Stimulated activated CD8-positive, alpha-beta memory T cell treated with anti-CD3 and anti-CD28 coated beads, Interleukin-2, amount 100 ng/mL, for 48 hours (primary cell): ENCODE measurements at regions not wholly inside any gene's neighbourhood (a gene's known extent, or its start where the extent isn't known, plus 50 kb on each side); places are given as distances from the start of the nearest gene placed in this dataset.
"Not testable (repeated sequence)": the region's sequence is repeated elsewhere in the genome, so short reads cannot be mapped to it uniquely, and the experiment has no call there.

Experiments
- DNase-seq, 2 donors: peaks; one replicate each; pipeline ENCODE4 v3.0.0-alpha.2; 2020; ENCODE audit warnings: low read depth in 2 of 2

GRCh38 chr17:83203472-83204221 lies 124.2 kb downstream of the METRNL start:
- DNase-seq: no peak

- DNase-seq: no peak
Observed at GRCh38 chr17:83204230-83204725, 124.9 kb downstream of the METRNL start.

- DNase-seq: not testable (repeated sequence)
Observed at GRCh38 chr17:83204736-83205386, 125.5 kb downstream of the METRNL start.

GRCh38 chr17:83205387-83206035 lies 126.1 kb downstream of the METRNL start:
- DNase-seq: peak in 1 of 2 donors; percentile 66

GRCh38 chr17:83206036-83206394 lies 126.6 kb downstream of the METRNL start:
- not testable (repeated sequence) for DNase-seq

GRCh38 chr17:83206819-83207588 lies 127.6 kb downstream of the METRNL start:
- not testable (repeated sequence) for DNase-seq

GRCh38 chr17:83247001-83247400 lies 167.6 kb downstream of the METRNL start:
- DNase-seq: not testable (repeated sequence)
